H9 (cell line): ENCODE measurements at regions not wholly inside any gene's neighbourhood (a gene's known extent, or its start where the extent isn't known, plus 50 kb on each side); places are given as distances from the start of the nearest gene placed in this dataset.

Source experiments
- DNase-seq: peaks from one replicate; pipeline ENCODE4 v3.0.0-alpha.2; 2017
- H2AFZ ChIP-seq: one replicate; pipeline ENCODE4 v1.6.1; 2013; ENCODE audit warnings: mild to moderate bottlenecking, low read length, control low read depth, moderate library complexity
- H2AK5ac ChIP-seq: 2 replicates; pipeline ENCODE4 v1.6.1; 2013; ENCODE audit warnings: low read length, control low read depth, mixed read lengths; ENCODE audit not compliant: insufficient read length
- H2BK120ac ChIP-seq: one replicate; pipeline ENCODE4 v1.6.1; 2013; ENCODE audit warnings: low read depth, mild to moderate bottlenecking, low read length, control low read depth, inconsistent platforms; ENCODE audit not compliant: poor library complexity, severe bottlenecking
- H2BK12ac ChIP-seq: 2 replicates; pipeline ENCODE4 v1.6.1; 2013; ENCODE audit warnings: low read length, control low read depth, mixed read lengths, low read depth; ENCODE audit not compliant: insufficient read length
- H2BK15ac ChIP-seq: 2 replicates; pipeline ENCODE4 v1.6.1; 2013; ENCODE audit warnings: low read depth, low read length, control low read depth
- H2BK20ac ChIP-seq: one replicate; pipeline ENCODE4 v1.6.1; 2013; ENCODE audit warnings: low read depth, mild to moderate bottlenecking, low read length, control low read depth, inconsistent platforms; ENCODE audit not compliant: poor library complexity, severe bottlenecking
- H2BK5ac ChIP-seq: 2 replicates; pipeline ENCODE4 v1.6.1; 2013; ENCODE audit warnings: low read length, control low read depth, mixed read lengths; ENCODE audit not compliant: insufficient read length
- H3K14ac ChIP-seq: 2 replicates; pipeline ENCODE4 v1.6.1; 2013; ENCODE audit warnings: low read length, control low read depth; ENCODE audit not compliant: insufficient read depth
- H3K18ac ChIP-seq: 2 replicates; pipeline ENCODE4 v1.6.1; 2013; ENCODE audit warnings: low read depth, mild to moderate bottlenecking, mixed read lengths, low read length, control low read depth; ENCODE audit not compliant: insufficient read length
- H3K23ac ChIP-seq: 2 replicates; pipeline ENCODE4 v1.6.1; 2013; ENCODE audit warnings: low read length, control low read depth, mixed read lengths, low read depth; ENCODE audit not compliant: insufficient read length
- H3K23me2 ChIP-seq: 2 replicates; pipeline ENCODE4 v1.6.1; 2013; ENCODE audit warnings: low read depth, mild to moderate bottlenecking, mixed read lengths, low read length, control low read depth; ENCODE audit not compliant: insufficient read length, poor library complexity, severe bottlenecking
- H3K27ac ChIP-seq: 2 replicates; pipeline ENCODE4 v1.5.1; 2013; ENCODE audit warnings: low read length, control low read depth, mixed read lengths, low read depth; ENCODE audit not compliant: insufficient read length
- H3K27me3 ChIP-seq: 2 replicates; pipeline ENCODE4 v1.6.1; 2013; ENCODE audit warnings: low read length, control low read depth, inconsistent platforms; ENCODE audit not compliant: insufficient read depth
- H3K4ac ChIP-seq: 2 replicates; pipeline ENCODE4 v1.6.1; 2013; ENCODE audit warnings: low read depth, mild to moderate bottlenecking, control low read depth, inconsistent platforms, low read length, moderate library complexity
- H3K4me1 ChIP-seq: 2 replicates; pipeline ENCODE4 v1.6.1; 2013; ENCODE audit warnings: low read length, control low read depth, inconsistent platforms; ENCODE audit not compliant: insufficient read depth
- H3K4me2 ChIP-seq: 2 replicates; pipeline ENCODE4 v1.6.1; 2013; ENCODE audit warnings: low read length, control low read depth, mixed read lengths; ENCODE audit not compliant: insufficient read length, insufficient read depth
- H3K56ac ChIP-seq: 2 replicates; pipeline ENCODE4 v1.6.1; 2013; ENCODE audit warnings: low read depth, mild to moderate bottlenecking, mixed read lengths, low read length, control low read depth; ENCODE audit not compliant: insufficient read length
- H3K79me1 ChIP-seq: 2 replicates; pipeline ENCODE4 v1.6.1; 2013; ENCODE audit warnings: low read depth, mild to moderate bottlenecking, moderate library complexity, low read length, control low read depth, inconsistent platforms; ENCODE audit not compliant: insufficient read depth, poor library complexity, severe bottlenecking
- H3K79me2 ChIP-seq: 2 replicates; pipeline ENCODE4 v1.6.1; 2013; ENCODE audit warnings: low read length, control low read depth, inconsistent platforms; ENCODE audit not compliant: insufficient read depth
- H3K9ac ChIP-seq: 2 replicates; pipeline ENCODE4 v1.6.1; 2013; ENCODE audit warnings: low read length, control low read depth, mixed read lengths; ENCODE audit not compliant: insufficient read length; ENCODE audit errors: extremely low read depth
- H3K9me3 ChIP-seq: one replicate; pipeline ENCODE4 v1.6.1; 2013; ENCODE audit warnings: low read depth, low read length, inconsistent platforms; ENCODE audit not compliant: control insufficient read depth
- H3T11ph ChIP-seq: one replicate; pipeline ENCODE4 v1.6.1; 2013; ENCODE audit warnings: mild to moderate bottlenecking, low read length, control low read depth, inconsistent platforms
- H4K20me1 ChIP-seq: one replicate; pipeline ENCODE4 v1.6.1; 2013; ENCODE audit not compliant: control insufficient read depth, insufficient read length, insufficient read depth
- H4K5ac ChIP-seq: 2 replicates; pipeline ENCODE4 v1.6.1; 2013; ENCODE audit warnings: low read depth, mild to moderate bottlenecking, mixed read lengths, low read length, control low read depth; ENCODE audit not compliant: insufficient read length
- H4K8ac ChIP-seq: replicated peaks from 2 replicates; pipeline ENCODE4 v1.6.1; 2013; ENCODE audit warnings: low read length, control low read depth, mixed read lengths, low read depth; ENCODE audit not compliant: insufficient read length
- H4K91ac ChIP-seq: 2 replicates; pipeline ENCODE4 v1.6.1; 2013; ENCODE audit warnings: low read depth, mild to moderate bottlenecking, moderate library complexity, mixed read lengths, low read length, control low read depth; ENCODE audit not compliant: insufficient read length
- H3K27ac Mint-ChIP-seq, 3 experiments: 2 replicates in 2 of 3; 3 replicates in 1 of 3; pipeline ENCODE4 v1.8.0; 2020 to 2021; ENCODE audit warnings: mixed read lengths in 3 of 3, mild to moderate bottlenecking in 1 of 3, moderate library complexity in 1 of 3
- H3K27me3 Mint-ChIP-seq: 2 replicates; pipeline ENCODE4 v1.8.0; 2021; ENCODE audit warnings: low read depth, mild to moderate bottlenecking, moderate library complexity, mixed read lengths
- H3K36me3 Mint-ChIP-seq, 3 experiments: 2 replicates in 2 of 3; 3 replicates in 1 of 3; pipeline ENCODE4 v1.8.0; 2020 to 2021; ENCODE audit warnings: low read depth in 3 of 3, mixed read lengths in 3 of 3; ENCODE audit not compliant: insufficient read depth in 1 of 3
- H3K4me1 Mint-ChIP-seq, 2 experiments: 2 replicates each; pipeline ENCODE4 v1.8.0; 2020; ENCODE audit warnings: mixed read lengths in 2 of 2
- H3K4me3 Mint-ChIP-seq, 2 experiments: 2 replicates in 1 of 2; 3 replicates in 1 of 2; pipeline ENCODE4 v1.8.0; 2020 to 2021; ENCODE audit warnings: mild to moderate bottlenecking in 2 of 2, mixed read lengths in 2 of 2, moderate library complexity in 1 of 2
- H3K9me3 Mint-ChIP-seq, 2 experiments: 2 replicates in 1 of 2; 3 replicates in 1 of 2; pipeline ENCODE4 v1.8.0; 2020; ENCODE audit warnings: mild to moderate bottlenecking in 2 of 2, mixed read lengths in 2 of 2, moderate library complexity in 1 of 2
- CTCF ChIP-seq: fragments of 200-600 bp; sonication (generic); conservative IDR thresholded peaks from 3 replicates; pipeline ENCODE4 v1.8.0; 2021; ENCODE audit warnings: antibody characterized with exemption, mild to moderate bottlenecking
- WGBS: extraction: QIAGEN DNeasy Blood & Tissue Kit; methylation state at CpG from one replicate; pipeline ENCODE4 v1.1.7; 2013; ENCODE audit warnings: missing lambda C conversion rate, low lambda C conversion rate, mixed read lengths; ENCODE audit not compliant: insufficient read length; ENCODE audit errors: extremely low coverage; 5-methylcytosine and 5-hydroxymethylcytosine counted together

DNA sequence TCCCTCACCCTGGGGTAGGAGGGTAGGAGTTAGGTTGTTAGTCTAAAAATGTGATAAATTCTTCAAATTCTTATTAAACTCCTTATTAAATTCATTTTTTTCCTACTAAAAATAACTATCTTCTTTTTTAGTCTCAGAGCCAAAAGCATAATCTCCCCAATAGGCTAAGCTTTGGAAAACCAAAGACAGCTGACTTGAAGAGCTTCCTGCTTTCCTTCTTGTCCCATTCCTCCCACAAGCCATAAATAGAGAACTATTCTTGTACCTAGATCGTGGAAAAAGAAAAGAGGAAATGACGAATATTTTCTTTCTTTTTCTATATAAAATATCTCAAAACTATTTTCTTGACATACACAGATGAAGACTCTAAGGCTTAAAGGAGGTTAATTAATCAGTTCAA, 486.9 kb downstream of the CDH8 start:
- H2AFZ ChIP-seq: no peak overlapping the region
- Mint-ChIP-seq H3K4me1 (peaks cover 9 to 10% of the 10 kb centered on the region in 2 experiments), H3K4me3 (no peak overlapping the region), H3K9me3 (no peaks in the 10 kb centered on the region), H3K27me3 (no peaks in the 10 kb centered on the region), H3K36me3 (no peaks in the 10 kb centered on the region), H3K27ac (no peak overlapping the region)
- no peaks in the 10 kb centered on the region for H3K79me1 ChIP-seq
- H3K56ac ChIP-seq: no peak overlapping the region
- WGBS: no CpG with 5 or more reads among the region's 2 CpGs
- no peak overlapping the region for H3K23ac ChIP-seq
- no peak overlapping the region for H4K5ac ChIP-seq
- no peak overlapping the region for H2AK5ac ChIP-seq
- no peak for TF ChIP-seq CTCF
- no peak overlapping the region for H3T11ph ChIP-seq
- H2BK15ac ChIP-seq: no peak overlapping the region
- H3K23me2 ChIP-seq: no peaks in the 10 kb centered on the region
- H3K18ac ChIP-seq: no peak overlapping the region
- no peaks in the 10 kb centered on the region for H3K9me3 ChIP-seq
- no peaks in the 10 kb centered on the region for H3K27me3 ChIP-seq
- H2BK12ac ChIP-seq: no peak overlapping the region
- no peaks in the 10 kb centered on the region for H3K4me1 ChIP-seq
- H3K4me2 ChIP-seq: no peak overlapping the region
- no peak overlapping the region for H4K8ac ChIP-seq
- no peak overlapping the region for H2BK120ac ChIP-seq
- no peak overlapping the region for H2BK20ac ChIP-seq
- DNase-seq: no peak
- no peak overlapping the region for H4K91ac ChIP-seq
- H2BK5ac ChIP-seq: no peak overlapping the region
- H3K27ac ChIP-seq: no peak overlapping the region
- no peaks in the 10 kb centered on the region for H3K79me2 ChIP-seq
- no peaks in the 10 kb centered on the region for H4K20me1 ChIP-seq
- H3K9ac ChIP-seq: no peak overlapping the region
- H3K14ac ChIP-seq: no peak overlapping the region
- no peak overlapping the region for H3K4ac ChIP-seq
